Fibroblast of lung (primary cell): ENCODE measurements at regions not wholly inside any gene's neighbourhood (a gene's known extent, or its start where the extent isn't known, plus 50 kb on each side); places are given as distances from the start of the nearest gene placed in this dataset.
A peak's percentile ranks its signal among the peaks of the same experiment; 100 is the strongest.

Experiments
- DNase-seq, 2 donors: peaks; one replicate each; pipeline versions ENCODE4 v3.0.0 to v3.0.0-alpha.2; 2010; ENCODE audit warnings: low read depth in 2 of 2
- H2AFZ ChIP-seq: 2 replicates; pipeline ENCODE4 v1.5.1; 2012; ENCODE audit warnings: low read length, control low read depth, inconsistent platforms
- H3K27ac ChIP-seq: 2 replicates; pipeline ENCODE4 v1.5.1; 2011; ENCODE audit warnings: low read length, control low read depth; ENCODE audit not compliant: insufficient read depth
- H3K27me3 ChIP-seq: 2 replicates; pipeline ENCODE4 v1.5.1; 2011; ENCODE audit warnings: mild to moderate bottlenecking, low read length; ENCODE audit not compliant: control insufficient read depth, insufficient read depth
- H3K36me3 ChIP-seq: 2 replicates; pipeline ENCODE4 v1.5.1; 2011; ENCODE audit warnings: low read length; ENCODE audit not compliant: control insufficient read depth, insufficient read depth
- H3K4me1 ChIP-seq: 2 replicates; pipeline ENCODE4 v1.5.1; 2011; ENCODE audit warnings: low read length; ENCODE audit not compliant: control insufficient read depth, insufficient read depth; ENCODE audit errors: extremely low read depth
- H3K4me2 ChIP-seq: 2 replicates; pipeline ENCODE4 v1.5.1; 2011; ENCODE audit warnings: low read length, control low read depth; ENCODE audit not compliant: insufficient read depth; ENCODE audit errors: extremely low read depth
- H3K4me3 ChIP-seq, 4 experiments: fragments of 200-600 bp in 1 of 4; sonication (generic) in 1 of 4; replicated peaks in 1 of 4; 2 replicates each; pipeline ENCODE4 v1.5.1; 2011 to 2016; ENCODE audit warnings: low read length in 4 of 4, low read depth in 3 of 4, mild to moderate bottlenecking in 3 of 4, control low read depth in 2 of 4, inconsistent platforms in 1 of 4, mixed read lengths in 1 of 4; ENCODE audit not compliant: insufficient read depth in 1 of 4; ENCODE audit errors: control extremely low read depth in 1 of 4
- H3K79me2 ChIP-seq: 2 replicates; pipeline ENCODE4 v1.5.1; 2012; ENCODE audit warnings: mild to moderate bottlenecking, low read length, inconsistent platforms; ENCODE audit not compliant: control insufficient read depth, insufficient read depth
- H3K9ac ChIP-seq: 2 replicates; pipeline ENCODE4 v1.5.1; 2011; ENCODE audit warnings: mild to moderate bottlenecking, low read length, control low read depth; ENCODE audit not compliant: insufficient read depth
- H3K9me3 ChIP-seq: 2 replicates; pipeline ENCODE4 v1.5.1; 2012; ENCODE audit warnings: low read depth, low read length; ENCODE audit not compliant: control insufficient read depth, insufficient read depth
- H4K20me1 ChIP-seq: 2 replicates; pipeline ENCODE4 v1.5.1; 2011; ENCODE audit warnings: low read length; ENCODE audit not compliant: control insufficient read depth, insufficient read depth; ENCODE audit errors: extremely low read depth
- CTCF ChIP-seq, 2 donors: IDR thresholded peaks in 1 of 2; conservative IDR thresholded peaks in 1 of 2; 1 replicate in 1 of 2; 2 replicates in 1 of 2; pipeline ENCODE4 v1.5.1; 2011 to 2012; ENCODE audit warnings: low read length in 2 of 2, control low read depth in 1 of 2, inconsistent platforms in 1 of 2, low read depth in 1 of 2, mild to moderate bottlenecking in 1 of 2
- EZH2 ChIP-seq: IDR thresholded peaks from 2 replicates; pipeline ENCODE4 v1.5.1; 2012; ENCODE audit warnings: low read length, control low read depth, mild to moderate bottlenecking; ENCODE audit errors: missing control alignments

- Histone ChIP-seq H3K27me3 (no peaks in the 10 kb centered on the region), H3K79me2 (no peaks in the 10 kb centered on the region), H3K4me2 (no peak overlapping the region), H3K4me3 (no peak overlapping the region), H4K20me1 (no peaks in the 10 kb centered on the region), H2AFZ (no peak overlapping the region), H3K4me1 (no peaks in the 10 kb centered on the region), H3K36me3 (no peaks in the 10 kb centered on the region), H3K27ac (no peak overlapping the region), H3K9me3 (no peaks in the 10 kb centered on the region), H3K9ac (no peak overlapping the region)
- TF ChIP-seq CTCF (conservative IDR thresholded peaks at IDR 0.05 in 1 of 2, IDR thresholded peaks at IDR 0.05 in 1 of 2; ENCODE audit: low read depth in 1 of 2, low read length in 2 of 2): no peak
- DNase-seq: no peak
Measured at GRCh38 chrX:46262304-46262703, 282.9 kb downstream of the ZNF674 start.

DNA sequence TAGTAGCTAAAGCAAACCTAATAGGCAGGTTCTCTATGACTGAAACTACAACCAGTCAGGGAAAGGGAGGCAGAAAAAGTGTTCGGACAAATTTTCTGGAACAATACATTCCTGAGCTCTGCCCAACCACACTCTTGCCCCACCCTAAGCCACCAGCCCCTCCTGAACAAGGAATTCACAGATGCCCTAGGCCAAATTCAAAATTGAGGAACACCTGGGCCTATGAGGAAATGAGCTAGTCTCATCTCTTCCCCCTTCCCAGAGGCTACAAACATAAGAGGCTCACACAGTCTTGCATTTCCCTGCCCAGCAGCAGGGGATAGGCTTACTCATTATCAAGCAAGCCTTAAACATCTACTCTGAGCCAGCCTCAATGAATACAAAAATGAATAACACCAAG is 284.7 kb downstream of the ZNF674 start:
- H4K20me1 ChIP-seq: no peaks in the 10 kb centered on the region
- no peak overlapping the region for H3K9ac ChIP-seq
- H3K4me3 ChIP-seq: no peak overlapping the region
- no peaks in the 10 kb centered on the region for H3K4me1 ChIP-seq
- H3K79me2 ChIP-seq: no peaks in the 10 kb centered on the region
- DNase-seq: peak in 1 of 2 donors; percentile 57
- no peak overlapping the region for H3K27ac ChIP-seq
- no peaks in the 10 kb centered on the region for H3K27me3 ChIP-seq
- no peaks in the 10 kb centered on the region for H3K36me3 ChIP-seq
- H3K9me3 ChIP-seq: no peaks in the 10 kb centered on the region
- TF ChIP-seq EZH2: no peak
- no peak for TF ChIP-seq CTCF (conservative IDR thresholded peaks at IDR 0.05 in 1 of 2, IDR thresholded peaks at IDR 0.05 in 1 of 2; ENCODE audit: low read depth in 1 of 2, low read length in 2 of 2)
- no peak overlapping the region for H2AFZ ChIP-seq
- no peak overlapping the region for H3K4me2 ChIP-seq

GRCh38 chrX:46258356-46258755 is 286.9 kb downstream of the ZNF674 start:
- H3K4me2 ChIP-seq: no peak overlapping the region
- no peaks in the 10 kb centered on the region for H4K20me1 ChIP-seq
- H3K27ac ChIP-seq: no peak overlapping the region
- H3K36me3 ChIP-seq: no peaks in the 10 kb centered on the region
- H3K9me3 ChIP-seq: no peaks in the 10 kb centered on the region
- no peaks in the 10 kb centered on the region for H3K4me1 ChIP-seq
- H3K4me3 ChIP-seq: no peak overlapping the region
- DNase-seq: peak in 1 of 2 donors; percentile 13
- no peaks in the 10 kb centered on the region for H3K79me2 ChIP-seq
- no peaks in the 10 kb centered on the region for H3K27me3 ChIP-seq
- no peak overlapping the region for H2AFZ ChIP-seq
- TF ChIP-seq CTCF (conservative IDR thresholded peaks at IDR 0.05 in 1 of 2, IDR thresholded peaks at IDR 0.05 in 1 of 2; ENCODE audit: low read depth in 1 of 2, low read length in 2 of 2): no peak
- no peak for TF ChIP-seq EZH2
- no peak overlapping the region for H3K9ac ChIP-seq
